Upper lobe of left lung (tissue), 4 donors: ENCODE measurements at regions not wholly inside any gene's neighbourhood (a gene's known extent, or its start where the extent isn't known, plus 50 kb on each side); places are given as distances from the start of the nearest gene placed in this dataset.

ENCODE experiments used
- EP300 ChIP-seq, 4 donors: sonication (generic); formaldehyde crosslinking; IDR thresholded peaks; one replicate each; pipeline ENCODE4 v1.5.1; 2017; ENCODE audit warnings: antibody characterized with exemption in 4 of 4, control low read depth in 2 of 4
- POLR2A ChIP-seq, 4 donors: fragments of 450-650 bp; IDR thresholded peaks; one replicate each; pipeline ENCODE4 v1.5.1; 2016 to 2017; ENCODE audit warnings: antibody characterized with exemption in 4 of 4, mild to moderate bottlenecking in 2 of 4
- POLR2AphosphoS5 ChIP-seq, 2 donors: sonication (generic); formaldehyde crosslinking; IDR thresholded peaks; one replicate each; pipeline ENCODE4 v1.5.1; 2017; ENCODE audit warnings: antibody characterized with exemption in 2 of 2
- TF ChIP-seq, protein P1 (sequence below), 6 experiments: fragments of 450-650 bp in 4 of 6; fragments of 200-600 bp in 2 of 6; sonication (generic) in 2 of 6; IDR thresholded peaks; one replicate each; pipeline ENCODE4 v1.5.1; 2016 to 2019; ENCODE audit warnings: antibody characterized with exemption in 6 of 6

GRCh38 chr6:905556-905955 is 212.6 kb upstream of the EXOC2 start:
- TF ChIP-seq, protein P1, sequence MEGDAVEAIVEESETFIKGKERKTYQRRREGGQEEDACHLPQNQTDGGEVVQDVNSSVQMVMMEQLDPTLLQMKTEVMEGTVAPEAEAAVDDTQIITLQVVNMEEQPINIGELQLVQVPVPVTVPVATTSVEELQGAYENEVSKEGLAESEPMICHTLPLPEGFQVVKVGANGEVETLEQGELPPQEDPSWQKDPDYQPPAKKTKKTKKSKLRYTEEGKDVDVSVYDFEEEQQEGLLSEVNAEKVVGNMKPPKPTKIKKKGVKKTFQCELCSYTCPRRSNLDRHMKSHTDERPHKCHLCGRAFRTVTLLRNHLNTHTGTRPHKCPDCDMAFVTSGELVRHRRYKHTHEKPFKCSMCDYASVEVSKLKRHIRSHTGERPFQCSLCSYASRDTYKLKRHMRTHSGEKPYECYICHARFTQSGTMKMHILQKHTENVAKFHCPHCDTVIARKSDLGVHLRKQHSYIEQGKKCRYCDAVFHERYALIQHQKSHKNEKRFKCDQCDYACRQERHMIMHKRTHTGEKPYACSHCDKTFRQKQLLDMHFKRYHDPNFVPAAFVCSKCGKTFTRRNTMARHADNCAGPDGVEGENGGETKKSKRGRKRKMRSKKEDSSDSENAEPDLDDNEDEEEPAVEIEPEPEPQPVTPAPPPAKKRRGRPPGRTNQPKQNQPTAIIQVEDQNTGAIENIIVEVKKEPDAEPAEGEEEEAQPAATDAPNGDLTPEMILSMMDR (IDR thresholded peaks at IDR 0.05) = no peak
- TF ChIP-seq POLR2AphosphoS5 (IDR thresholded peaks at IDR 0.05) = no peak
- no peak for TF ChIP-seq POLR2A (IDR thresholded peaks at IDR 0.05)
- TF ChIP-seq EP300 (IDR thresholded peaks at IDR 0.05) = no peak
